ENCODE measurements at regions not wholly inside any gene's neighbourhood (a gene's known extent, or its start where the extent isn't known, plus 50 kb on each side); places are given as distances from the start of the nearest gene placed in this dataset.

DNA sequence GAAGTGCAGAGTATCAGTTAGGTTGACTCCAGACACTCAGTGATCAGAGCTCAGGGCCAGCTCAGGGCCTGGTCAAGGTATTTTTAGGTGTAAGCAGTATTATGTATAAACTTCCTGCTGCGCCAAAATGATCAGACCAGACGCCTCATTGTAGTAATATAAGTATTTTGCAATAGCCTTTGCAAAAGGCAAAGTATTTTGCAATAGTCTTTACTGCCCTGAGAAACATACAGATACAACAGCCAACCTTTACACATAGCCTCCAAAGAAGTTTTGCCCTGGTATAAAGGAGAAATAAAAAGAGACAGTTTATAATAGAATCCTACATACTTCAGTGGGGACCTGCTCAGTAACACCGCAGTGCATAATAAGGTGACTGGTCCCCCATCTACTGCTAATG is 333.0 kb upstream of the EEF2KMT start:
- TF ChIP-seq POLR2A (IDR thresholded peaks at IDR 0.05) = no peak
- TF ChIP-seq, protein P1, sequence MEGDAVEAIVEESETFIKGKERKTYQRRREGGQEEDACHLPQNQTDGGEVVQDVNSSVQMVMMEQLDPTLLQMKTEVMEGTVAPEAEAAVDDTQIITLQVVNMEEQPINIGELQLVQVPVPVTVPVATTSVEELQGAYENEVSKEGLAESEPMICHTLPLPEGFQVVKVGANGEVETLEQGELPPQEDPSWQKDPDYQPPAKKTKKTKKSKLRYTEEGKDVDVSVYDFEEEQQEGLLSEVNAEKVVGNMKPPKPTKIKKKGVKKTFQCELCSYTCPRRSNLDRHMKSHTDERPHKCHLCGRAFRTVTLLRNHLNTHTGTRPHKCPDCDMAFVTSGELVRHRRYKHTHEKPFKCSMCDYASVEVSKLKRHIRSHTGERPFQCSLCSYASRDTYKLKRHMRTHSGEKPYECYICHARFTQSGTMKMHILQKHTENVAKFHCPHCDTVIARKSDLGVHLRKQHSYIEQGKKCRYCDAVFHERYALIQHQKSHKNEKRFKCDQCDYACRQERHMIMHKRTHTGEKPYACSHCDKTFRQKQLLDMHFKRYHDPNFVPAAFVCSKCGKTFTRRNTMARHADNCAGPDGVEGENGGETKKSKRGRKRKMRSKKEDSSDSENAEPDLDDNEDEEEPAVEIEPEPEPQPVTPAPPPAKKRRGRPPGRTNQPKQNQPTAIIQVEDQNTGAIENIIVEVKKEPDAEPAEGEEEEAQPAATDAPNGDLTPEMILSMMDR (IDR thresholded peaks at IDR 0.05) = no peak
